ENCODE measurements at regions not wholly inside any gene's neighbourhood (a gene's known extent, or its start where the extent isn't known, plus 50 kb on each side); places are given as distances from the start of the nearest gene placed in this dataset.

DNA sequence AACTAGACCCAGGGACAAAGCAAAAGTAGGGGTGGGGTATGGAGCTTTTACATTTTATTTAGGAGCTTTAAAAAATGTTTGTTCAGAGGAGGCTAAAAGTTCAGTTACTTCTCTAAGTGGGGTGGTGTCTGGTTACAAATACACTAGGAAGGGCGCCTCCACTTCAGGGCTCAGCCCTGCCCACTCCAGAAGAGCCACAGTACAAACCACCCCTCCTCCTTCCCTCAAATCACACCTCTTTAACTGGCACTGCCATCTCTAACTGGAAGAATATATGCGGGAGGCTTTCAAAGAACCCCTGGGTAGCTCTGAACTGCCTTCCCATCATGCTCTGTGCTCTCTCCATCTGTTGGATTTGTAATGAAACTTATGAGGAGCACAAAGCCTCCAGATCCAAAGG, 98.8 kb upstream of the NFIB start:
- H4K20me1 ChIP-seq (ENCODE audit: insufficient read depth, low read length) = peaks cover 3% of the 10 kb centered on the region
- H3K9me3 ChIP-seq (ENCODE audit: insufficient read depth, low read depth, low read length) = peaks cover 8% of the 10 kb centered on the region
- no peaks in the 10 kb centered on the region for H3K27me3 Mint-ChIP-seq (ENCODE audit: low read depth, unreplicated experiment)
- H3K9ac ChIP-seq (ENCODE audit: low read length) = no peak overlapping the region
- FAIRE-seq (no peak), DNase-seq (ENCODE audit: low read depth) (no peak)
- no peaks in the 10 kb centered on the region for H3K36me3 ChIP-seq (ENCODE audit: insufficient read depth, low read length)
- peaks cover 71% of the 10 kb centered on the region for H3K27me3 ChIP-seq (ENCODE audit: insufficient read depth, low read length)
- H2AFZ ChIP-seq (ENCODE audit: low read depth, low read length) = no peak overlapping the region
- H3K27ac Mint-ChIP-seq (ENCODE audit: unreplicated experiment) = no peak overlapping the region
- no peak overlapping the region for H3K4me2 ChIP-seq (ENCODE audit: low read length)
- peaks cover 2% of the 10 kb centered on the region for H3K9me3 Mint-ChIP-seq (ENCODE audit: unreplicated experiment)
- H3K79me2 ChIP-seq (ENCODE audit: insufficient read depth, low read length) = no peaks in the 10 kb centered on the region
- no peak for TF ChIP-seq EZH2 (IDR thresholded peaks at IDR 0.05; ENCODE audit: insufficient read depth, low read length)
- TF ChIP-seq, protein P1, sequence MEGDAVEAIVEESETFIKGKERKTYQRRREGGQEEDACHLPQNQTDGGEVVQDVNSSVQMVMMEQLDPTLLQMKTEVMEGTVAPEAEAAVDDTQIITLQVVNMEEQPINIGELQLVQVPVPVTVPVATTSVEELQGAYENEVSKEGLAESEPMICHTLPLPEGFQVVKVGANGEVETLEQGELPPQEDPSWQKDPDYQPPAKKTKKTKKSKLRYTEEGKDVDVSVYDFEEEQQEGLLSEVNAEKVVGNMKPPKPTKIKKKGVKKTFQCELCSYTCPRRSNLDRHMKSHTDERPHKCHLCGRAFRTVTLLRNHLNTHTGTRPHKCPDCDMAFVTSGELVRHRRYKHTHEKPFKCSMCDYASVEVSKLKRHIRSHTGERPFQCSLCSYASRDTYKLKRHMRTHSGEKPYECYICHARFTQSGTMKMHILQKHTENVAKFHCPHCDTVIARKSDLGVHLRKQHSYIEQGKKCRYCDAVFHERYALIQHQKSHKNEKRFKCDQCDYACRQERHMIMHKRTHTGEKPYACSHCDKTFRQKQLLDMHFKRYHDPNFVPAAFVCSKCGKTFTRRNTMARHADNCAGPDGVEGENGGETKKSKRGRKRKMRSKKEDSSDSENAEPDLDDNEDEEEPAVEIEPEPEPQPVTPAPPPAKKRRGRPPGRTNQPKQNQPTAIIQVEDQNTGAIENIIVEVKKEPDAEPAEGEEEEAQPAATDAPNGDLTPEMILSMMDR (IDR thresholded peaks at IDR 0.05; ENCODE audit: insufficient read depth, low read depth, low read length) = no peak
- peaks cover 2% of the 10 kb centered on the region for H3K4me1 ChIP-seq (ENCODE audit: insufficient read depth, low read length)
- no peaks in the 10 kb centered on the region for H3K4me1 Mint-ChIP-seq (ENCODE audit: low read depth, unreplicated experiment)
- H3K27ac ChIP-seq (ENCODE audit: low read depth, low read length) = no peak overlapping the region
- H3K4me3 Mint-ChIP-seq (ENCODE audit: unreplicated experiment) = no peak overlapping the region
- no peaks in the 10 kb centered on the region for H3K36me3 Mint-ChIP-seq (ENCODE audit: low read depth, unreplicated experiment)
- no peak overlapping the region for H3K4me3 ChIP-seq (ENCODE audit: insufficient read depth, low read depth, low read length)

DNA sequence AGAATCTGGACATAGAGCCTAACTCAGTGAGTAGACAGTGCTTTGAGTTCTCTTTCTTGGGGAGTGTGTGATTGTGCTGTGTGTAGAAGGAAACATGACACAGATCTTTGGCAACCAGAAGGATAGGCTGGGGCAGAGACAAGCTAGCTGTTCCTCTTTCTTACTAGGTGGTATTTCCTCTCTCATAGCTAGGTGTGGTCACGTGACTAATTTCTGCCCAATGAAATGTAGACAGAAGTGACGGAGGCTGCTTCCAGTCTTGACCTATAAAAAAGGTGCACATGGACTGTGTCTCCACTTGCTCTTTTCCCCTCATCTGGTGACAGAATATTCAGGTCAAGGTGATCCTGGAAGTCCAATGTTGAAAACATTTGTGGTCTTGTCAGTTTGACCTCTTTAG, 92.5 kb upstream of the NFIB start:
- Histone ChIP-seq H3K4me2 (ENCODE audit: low read length) (no peak overlapping the region), H3K4me3 (ENCODE audit: insufficient read depth, low read depth, low read length) (no peak overlapping the region), H4K20me1 (ENCODE audit: insufficient read depth, low read length) (no peaks in the 10 kb centered on the region), H2AFZ (ENCODE audit: low read depth, low read length) (no peak overlapping the region), H3K27ac (ENCODE audit: low read depth, low read length) (no peak overlapping the region), H3K36me3 (ENCODE audit: insufficient read depth, low read length) (no peaks in the 10 kb centered on the region), H3K79me2 (ENCODE audit: insufficient read depth, low read length) (no peaks in the 10 kb centered on the region), H3K4me1 (ENCODE audit: insufficient read depth, low read length) (no peaks in the 10 kb centered on the region), H3K27me3 (ENCODE audit: insufficient read depth, low read length) (peaks cover 65% of the 10 kb centered on the region), H3K9me3 (ENCODE audit: insufficient read depth, low read depth, low read length) (no peaks in the 10 kb centered on the region), H3K9ac (ENCODE audit: low read length) (no peak overlapping the region)
- DNase-seq (ENCODE audit: low read depth) = no peak
- H3K36me3 Mint-ChIP-seq (ENCODE audit: low read depth, unreplicated experiment) = no peaks in the 10 kb centered on the region
- no peaks in the 10 kb centered on the region for H3K4me1 Mint-ChIP-seq (ENCODE audit: low read depth, unreplicated experiment)
- peaks cover 2% of the 10 kb centered on the region for H3K9me3 Mint-ChIP-seq (ENCODE audit: unreplicated experiment)
- H3K4me3 Mint-ChIP-seq (ENCODE audit: unreplicated experiment) = no peak overlapping the region
- no peak for FAIRE-seq
- H3K27ac Mint-ChIP-seq (ENCODE audit: unreplicated experiment) = no peak overlapping the region
- TF ChIP-seq EZH2 (IDR thresholded peaks at IDR 0.05; ENCODE audit: insufficient read depth, low read length) = no peak
- TF ChIP-seq, protein P1 (IDR thresholded peaks at IDR 0.05; ENCODE audit: insufficient read depth, low read depth, low read length) = no peak
- H3K27me3 Mint-ChIP-seq (ENCODE audit: low read depth, unreplicated experiment) = peaks cover 7% of the 10 kb centered on the region

DNA sequence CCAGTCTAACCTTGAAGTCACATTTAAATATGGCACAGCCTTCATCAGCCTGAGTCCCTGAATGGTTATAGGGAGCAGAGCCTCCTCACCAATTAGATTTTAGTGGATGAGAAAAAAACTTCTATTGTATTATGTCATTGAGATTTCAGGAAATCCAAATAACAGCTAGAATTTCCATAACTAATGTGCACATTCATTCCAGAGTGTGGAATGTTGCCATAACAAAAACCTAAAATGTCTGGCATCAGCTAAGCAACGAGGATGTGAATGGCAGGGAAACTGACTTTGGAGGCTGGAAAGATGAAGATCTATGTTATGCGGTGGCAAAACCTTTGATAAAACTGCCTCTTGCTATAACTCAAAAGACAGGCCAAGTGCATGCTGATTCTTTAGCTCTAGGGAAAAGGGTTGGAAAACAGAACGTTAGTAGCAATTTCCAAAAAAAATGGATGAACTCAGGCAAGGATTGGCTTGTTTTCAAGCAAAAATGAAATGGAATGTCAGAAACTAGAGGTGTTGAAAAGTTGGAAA, 91.3 kb upstream of the NFIB start:
- no peaks in the 10 kb centered on the region for H3K79me2 ChIP-seq (ENCODE audit: insufficient read depth, low read length)
- peaks cover 8% of the 10 kb centered on the region for H3K4me1 ChIP-seq (ENCODE audit: insufficient read depth, low read length)
- no peak overlapping the region for H3K27ac Mint-ChIP-seq (ENCODE audit: unreplicated experiment)
- no peak for FAIRE-seq
- no peak overlapping the region for H2AFZ ChIP-seq (ENCODE audit: low read depth, low read length)
- H3K4me3 ChIP-seq (ENCODE audit: insufficient read depth, low read depth, low read length) = no peak overlapping the region
- no peak overlapping the region for H3K4me2 ChIP-seq (ENCODE audit: low read length)
- no peaks in the 10 kb centered on the region for H4K20me1 ChIP-seq (ENCODE audit: insufficient read depth, low read length)
- DNase-seq (ENCODE audit: low read depth) = no peak
- H3K27me3 ChIP-seq (ENCODE audit: insufficient read depth, low read length) = peaks cover 53% of the 10 kb centered on the region
- peaks cover 2% of the 10 kb centered on the region for H3K4me1 Mint-ChIP-seq (ENCODE audit: low read depth, unreplicated experiment)
- H3K9me3 Mint-ChIP-seq (ENCODE audit: unreplicated experiment) = peaks cover 2% of the 10 kb centered on the region
- no peaks in the 10 kb centered on the region for H3K36me3 ChIP-seq (ENCODE audit: insufficient read depth, low read length)
- peaks cover 7% of the 10 kb centered on the region for H3K27me3 Mint-ChIP-seq (ENCODE audit: low read depth, unreplicated experiment)
- no peaks in the 10 kb centered on the region for H3K9me3 ChIP-seq (ENCODE audit: insufficient read depth, low read depth, low read length)
- no peaks in the 10 kb centered on the region for H3K36me3 Mint-ChIP-seq (ENCODE audit: low read depth, unreplicated experiment)
- no peak overlapping the region for H3K27ac ChIP-seq (ENCODE audit: low read depth, low read length)
- TF ChIP-seq, protein P1 (IDR thresholded peaks at IDR 0.05; ENCODE audit: insufficient read depth, low read depth, low read length) = no peak
- TF ChIP-seq EZH2 (IDR thresholded peaks at IDR 0.05; ENCODE audit: insufficient read depth, low read length) = no peak
- no peak overlapping the region for H3K9ac ChIP-seq (ENCODE audit: low read length)
- H3K4me3 Mint-ChIP-seq (ENCODE audit: unreplicated experiment) = no peak overlapping the region
